Hematopoietic multipotent progenitor cell treated with erythropoietin and hydrocortisone succinate and interleukin-3 and kit ligand, for 17 days (in vitro differentiated cells): ENCODE measurements at regions not wholly inside any gene's neighbourhood (a gene's known extent, or its start where the extent isn't known, plus 50 kb on each side); places are given as distances from the start of the nearest gene placed in this dataset.

ENCODE experiments used
- DNase-seq: peaks from one replicate; pipeline ENCODE4 v3.0.0-alpha.2; 2015; ENCODE audit warnings: low spot score

GRCh38 chr13:40191186-40191980, 475.1 kb downstream of the FOXO1 start:
- no peak for DNase-seq

GRCh38 chr13:40192452-40192851, 474.0 kb downstream of the FOXO1 start:
- no peak for DNase-seq

GRCh38 chr13:40192858-40193257, 473.6 kb downstream of the FOXO1 start:
- DNase-seq, result no peak

GRCh38 chr13:40193286-40194223, 472.9 kb downstream of the FOXO1 start:
- no peak for DNase-seq

GRCh38 chr13:40194224-40194806, 472.1 kb downstream of the FOXO1 start:
- no peak for DNase-seq

- DNase-seq, result no peak
Measured at GRCh38 chr13:40197049-40197448, 469.4 kb downstream of the FOXO1 start.

- no peak for DNase-seq
Measured at GRCh38 chr13:40197936-40198595, 468.4 kb downstream of the FOXO1 start.

GRCh38 chr13:40200273-40200978, 466.0 kb downstream of the FOXO1 start:
- DNase-seq, result no peak

GRCh38 chr13:40204246-40204645, 462.2 kb downstream of the FOXO1 start:
- DNase-seq, result no peak

- no peak for DNase-seq
Measured at GRCh38 chr13:40205771-40206240, 460.6 kb downstream of the FOXO1 start.

GRCh38 chr13:40206241-40207000, 460.0 kb downstream of the FOXO1 start:
- no peak for DNase-seq

- no peak for DNase-seq
Measured at GRCh38 chr13:40207001-40207478, 459.4 kb downstream of the FOXO1 start.

- no peak for DNase-seq
Measured at GRCh38 chr13:40208517-40208916, 457.9 kb downstream of the FOXO1 start.

GRCh38 chr13:40210865-40211585, 455.4 kb downstream of the FOXO1 start:
- no peak for DNase-seq

GRCh38 chr13:40211586-40211968, 454.9 kb downstream of the FOXO1 start:
- DNase-seq, result no peak

GRCh38 chr13:40213779-40214178, 452.7 kb downstream of the FOXO1 start:
- no peak for DNase-seq

- DNase-seq, result no peak
Measured at GRCh38 chr13:40215311-40215710, 451.1 kb downstream of the FOXO1 start.

GRCh38 chr13:40215747-40216146, 450.7 kb downstream of the FOXO1 start:
- DNase-seq, result no peak

GRCh38 chr13:40217675-40218074, 448.8 kb downstream of the FOXO1 start:
- DNase-seq, result no peak
